DND-41 (cell line): ENCODE measurements at regions not wholly inside any gene's neighbourhood (a gene's known extent, or its start where the extent isn't known, plus 50 kb on each side); places are given as distances from the start of the nearest gene placed in this dataset.

Source experiments
- ATAC-seq: fragments of 200-7000 bp; cut with Tn5 transposase; 3 replicates; pipeline ENCODE4 v1.9.1; 2021; ENCODE audit warnings: low read depth; ENCODE audit not compliant: insufficient read depth
- DNase-seq: peaks from one replicate; pipeline ENCODE4 v3.0.0-alpha.2; 2020
- H2AFZ ChIP-seq: 2 replicates; pipeline ENCODE4 v1.6.0; 2012; ENCODE audit warnings: low read depth, low read length
- H3K27ac ChIP-seq: 2 replicates; pipeline ENCODE4 v1.5.1; 2012; ENCODE audit warnings: low read length, inconsistent platforms
- H3K27me3 ChIP-seq: fragments of 200-600 bp; sonication (generic); 2 replicates; pipeline ENCODE4 v1.6.0; 2012; ENCODE audit warnings: low read length, mild to moderate bottlenecking, inconsistent platforms; ENCODE audit not compliant: insufficient read depth, poor library complexity
- H3K36me3 ChIP-seq: 2 replicates; pipeline ENCODE4 v1.5.1; 2012; ENCODE audit warnings: low read length, inconsistent platforms; ENCODE audit not compliant: insufficient read depth
- H3K4me1 ChIP-seq: 2 replicates; pipeline ENCODE4 v1.5.1; 2012; ENCODE audit warnings: mild to moderate bottlenecking, low read length; ENCODE audit not compliant: insufficient read depth
- H3K4me2 ChIP-seq: 2 replicates; pipeline ENCODE4 v1.6.0; 2012; ENCODE audit warnings: mild to moderate bottlenecking, moderate library complexity, low read length, inconsistent platforms; ENCODE audit not compliant: insufficient read depth
- H3K4me3 ChIP-seq, 2 experiments: fragments of 200-600 bp in 1 of 2; shearing (Covaris generic) in 1 of 2; 2 replicates each; pipeline ENCODE4 v1.5.1; 2012 to 2016; ENCODE audit warnings: inconsistent platforms in 2 of 2, low read length in 2 of 2, mild to moderate bottlenecking in 2 of 2, low read depth in 1 of 2, moderate library complexity in 1 of 2
- H3K79me2 ChIP-seq: 2 replicates; pipeline ENCODE4 v1.6.0; 2012; ENCODE audit warnings: low read length, inconsistent platforms; ENCODE audit not compliant: insufficient read depth
- H3K9ac ChIP-seq: 2 replicates; pipeline ENCODE4 v1.6.0; 2012; ENCODE audit warnings: low read depth, mild to moderate bottlenecking, inconsistent platforms, low read length, moderate library complexity
- H3K9me3 ChIP-seq: 2 replicates; pipeline ENCODE4 v1.5.1; 2012; ENCODE audit warnings: low read length, moderate library complexity, mild to moderate bottlenecking, inconsistent platforms; ENCODE audit not compliant: insufficient read depth, severe bottlenecking
- H4K20me1 ChIP-seq: 2 replicates; pipeline ENCODE4 v1.6.0; 2012; ENCODE audit warnings: low read length; ENCODE audit not compliant: insufficient read depth
- EZH2 ChIP-seq: IDR thresholded peaks from 3 replicates; pipeline ENCODE4 v1.6.1; 2012; ENCODE audit warnings: borderline replicate concordance, low read depth, mild to moderate bottlenecking, moderate library complexity, low read length, inconsistent platforms; ENCODE audit not compliant: severe bottlenecking
- TF ChIP-seq, protein P1 (sequence below): IDR thresholded peaks from 2 replicates; pipeline ENCODE4 v1.5.1; 2012; ENCODE audit warnings: borderline replicate concordance, low read length, moderate library complexity, mild to moderate bottlenecking; ENCODE audit not compliant: poor library complexity, severe bottlenecking; ENCODE audit errors: extremely low read depth

DNA sequence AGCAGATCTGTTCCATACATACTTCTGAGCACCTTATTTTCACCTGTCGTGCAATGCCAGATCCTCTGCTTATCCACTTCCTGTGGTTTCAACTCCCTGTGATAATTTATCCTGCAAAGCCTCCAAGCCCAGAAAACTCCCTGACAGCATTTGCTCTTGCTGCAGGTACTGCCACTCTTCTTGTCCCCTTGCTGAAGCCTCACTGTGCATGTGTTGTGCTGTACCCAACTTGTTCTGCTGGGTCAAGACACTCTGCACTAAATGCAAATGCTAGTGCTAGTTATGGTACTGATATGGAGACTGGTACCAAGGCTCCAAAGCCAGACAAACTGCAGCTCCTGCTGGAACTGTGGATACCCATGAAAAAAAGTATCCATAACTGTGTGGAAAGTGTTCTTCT lies 315.4 kb upstream of the MIR17HG start:
- TF ChIP-seq EZH2 = no peak
- TF ChIP-seq, protein P1, sequence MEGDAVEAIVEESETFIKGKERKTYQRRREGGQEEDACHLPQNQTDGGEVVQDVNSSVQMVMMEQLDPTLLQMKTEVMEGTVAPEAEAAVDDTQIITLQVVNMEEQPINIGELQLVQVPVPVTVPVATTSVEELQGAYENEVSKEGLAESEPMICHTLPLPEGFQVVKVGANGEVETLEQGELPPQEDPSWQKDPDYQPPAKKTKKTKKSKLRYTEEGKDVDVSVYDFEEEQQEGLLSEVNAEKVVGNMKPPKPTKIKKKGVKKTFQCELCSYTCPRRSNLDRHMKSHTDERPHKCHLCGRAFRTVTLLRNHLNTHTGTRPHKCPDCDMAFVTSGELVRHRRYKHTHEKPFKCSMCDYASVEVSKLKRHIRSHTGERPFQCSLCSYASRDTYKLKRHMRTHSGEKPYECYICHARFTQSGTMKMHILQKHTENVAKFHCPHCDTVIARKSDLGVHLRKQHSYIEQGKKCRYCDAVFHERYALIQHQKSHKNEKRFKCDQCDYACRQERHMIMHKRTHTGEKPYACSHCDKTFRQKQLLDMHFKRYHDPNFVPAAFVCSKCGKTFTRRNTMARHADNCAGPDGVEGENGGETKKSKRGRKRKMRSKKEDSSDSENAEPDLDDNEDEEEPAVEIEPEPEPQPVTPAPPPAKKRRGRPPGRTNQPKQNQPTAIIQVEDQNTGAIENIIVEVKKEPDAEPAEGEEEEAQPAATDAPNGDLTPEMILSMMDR = no peak
- no peaks in the 10 kb centered on the region for H4K20me1 ChIP-seq
- H3K9ac ChIP-seq = no peak overlapping the region
- ATAC-seq (no peak), DNase-seq (no peak)
- no peak overlapping the region for H3K4me2 ChIP-seq
- H3K36me3 ChIP-seq = no peaks in the 10 kb centered on the region
- H3K27ac ChIP-seq = no peak overlapping the region
- no peaks in the 10 kb centered on the region for H3K4me1 ChIP-seq
- no peaks in the 10 kb centered on the region for H3K9me3 ChIP-seq
- no peak overlapping the region for H3K4me3 ChIP-seq
- H3K79me2 ChIP-seq = no peaks in the 10 kb centered on the region
- no peak overlapping the region for H2AFZ ChIP-seq
- H3K27me3 ChIP-seq = peaks cover 2% of the 10 kb centered on the region

DNA sequence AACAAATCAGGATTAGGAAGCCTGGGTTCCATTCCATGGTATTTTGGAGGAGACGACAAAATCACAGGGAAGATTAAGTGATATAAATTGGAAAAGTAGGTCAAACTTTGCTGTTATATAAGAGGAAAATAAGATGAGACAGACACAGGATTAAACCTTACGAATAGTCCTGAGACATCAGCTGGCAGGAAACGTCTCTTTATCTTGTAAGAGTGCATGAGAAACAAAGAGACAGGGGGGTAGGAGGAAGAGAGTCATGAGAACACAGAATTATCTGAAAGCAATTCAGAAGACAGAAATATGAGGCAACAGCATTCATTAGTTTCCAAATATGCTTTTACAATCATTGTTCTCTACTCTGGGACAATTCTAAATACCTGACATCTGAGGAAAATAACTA lies 310.6 kb upstream of the MIR17HG start:
- H3K9me3 ChIP-seq = no peaks in the 10 kb centered on the region
- no peak overlapping the region for H3K9ac ChIP-seq
- peaks cover 2% of the 10 kb centered on the region for H3K27me3 ChIP-seq
- H3K4me3 ChIP-seq = no peak overlapping the region
- DNase-seq = no peak
- H3K4me1 ChIP-seq = no peaks in the 10 kb centered on the region
- no peak overlapping the region for H3K4me2 ChIP-seq
- no peak for TF ChIP-seq EZH2
- TF ChIP-seq, protein P1 = no peak
- no peak for ATAC-seq
- no peaks in the 10 kb centered on the region for H4K20me1 ChIP-seq
- no peak overlapping the region for H3K27ac ChIP-seq
- no peak overlapping the region for H2AFZ ChIP-seq
- H3K36me3 ChIP-seq = no peaks in the 10 kb centered on the region
- H3K79me2 ChIP-seq = no peaks in the 10 kb centered on the region

DNA sequence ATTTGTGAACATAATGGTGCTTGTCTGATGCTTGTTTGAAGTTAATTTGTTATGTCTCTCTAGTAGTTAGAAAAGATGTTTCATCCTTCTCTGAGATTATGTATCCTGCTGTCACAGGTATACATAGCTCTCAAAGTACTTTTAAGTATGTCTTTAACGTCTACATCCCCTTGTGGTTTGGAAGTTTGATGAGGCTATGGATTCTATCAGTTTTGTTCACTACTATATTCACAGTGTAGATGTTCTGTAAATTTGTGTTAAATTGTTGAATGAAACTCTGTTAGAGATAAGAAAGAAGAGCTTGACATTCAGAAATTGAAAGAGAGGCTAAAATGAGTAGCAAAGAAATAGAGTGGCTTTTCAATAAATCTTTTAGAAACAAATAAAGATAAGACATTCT lies 304.6 kb upstream of the MIR17HG start:
- no peaks in the 10 kb centered on the region for H3K79me2 ChIP-seq
- H3K4me2 ChIP-seq = no peak overlapping the region
- H3K4me1 ChIP-seq = no peaks in the 10 kb centered on the region
- peaks cover 3% of the 10 kb centered on the region for H3K27me3 ChIP-seq
- no peak for TF ChIP-seq EZH2
- TF ChIP-seq, protein P1 = no peak
- ATAC-seq = no peak
- DNase-seq = no peak
- no peak overlapping the region for H2AFZ ChIP-seq
- H4K20me1 ChIP-seq = no peaks in the 10 kb centered on the region
- no peak overlapping the region for H3K9ac ChIP-seq
- no peaks in the 10 kb centered on the region for H3K36me3 ChIP-seq
- H3K27ac ChIP-seq = no peak overlapping the region
- no peaks in the 10 kb centered on the region for H3K9me3 ChIP-seq
- H3K4me3 ChIP-seq = no peak overlapping the region
